ENCODE measurements at regions not wholly inside any gene's neighbourhood (a gene's known extent, or its start where the extent isn't known, plus 50 kb on each side); places are given as distances from the start of the nearest gene placed in this dataset.

GRCh38 chr7:14055813-14056212 is 66.3 kb upstream of the ETV1 start:
- CTCF ChIA-PET: no interaction called here
- in situ Hi-C loops (cut with HindIII; ENCODE audit: low pct_unique_long_range_greater_than_20kb, low sequenced_read_pairs) (no loop called here), intact Hi-C loops (cut with micrococcal nuclease; ENCODE audit: unreplicated experiment) (no loop called here)
- DNase-seq (ENCODE audit: low read depth, low spot score): no peak
- Histone ChIP-seq H3K9me3 (ENCODE audit: control insufficient read depth, insufficient read depth, low read depth, low read length) (no peaks in the 10 kb centered on the region), H3K36me3 (ENCODE audit: control insufficient read depth, insufficient read depth, low read length) (no peaks in the 10 kb centered on the region), H3K4me3 (ENCODE audit: low read depth in 2 of 2, low read length in 2 of 2) (no peak overlapping the region), H3K27ac (ENCODE audit: low read length) (no peak overlapping the region), H3K27me3 (ENCODE audit: control insufficient read depth, insufficient read depth, low read length) (no peaks in the 10 kb centered on the region), H3K4me1 (ENCODE audit: control insufficient read depth, insufficient read depth, low read length) (no peaks in the 10 kb centered on the region)
- no peak for ATAC-seq
- POLR2A ChIA-PET: no interaction called here
- no TSS peak for BruUV-seq (replicated peaks)
- TF ChIP-seq CTCF (IDR thresholded peaks at IDR 0.05) (no peak), REST (IDR thresholded peaks at IDR 0.05; ENCODE audit: insufficient read depth in 1 of 2, low read depth in 2 of 2, low read length in 1 of 2) (no peak), POLR2AphosphoS5 (IDR thresholded peaks at IDR 0.05; ENCODE audit: low read depth, low read length) (no peak), TCF7L2 (IDR thresholded peaks at IDR 0.05; ENCODE audit: low read depth, low read length) (no peak), SIN3A (IDR thresholded peaks at IDR 0.05; ENCODE audit: borderline replicate concordance, insufficient read depth, low read depth, low read length) (no peak)

- CTCF ChIA-PET: no interaction called here
- in situ Hi-C loops (cut with HindIII; ENCODE audit: low pct_unique_long_range_greater_than_20kb, low sequenced_read_pairs): no loop called here
- DNase-seq (ENCODE audit: low read depth, low spot score): no peak
Observed at GRCh38 chr7:14054125-14054524, 64.7 kb upstream of the ETV1 start.

More at GRCh38 chr7:14054125-14054524, 64.7 kb upstream of the ETV1 start:
- no peaks in the 10 kb centered on the region for H3K9me3 ChIP-seq (ENCODE audit: control insufficient read depth, insufficient read depth, low read depth, low read length)
- H3K27me3 ChIP-seq (ENCODE audit: control insufficient read depth, insufficient read depth, low read length): no peaks in the 10 kb centered on the region
- TF ChIP-seq REST (IDR thresholded peaks at IDR 0.05; ENCODE audit: insufficient read depth in 1 of 2, low read depth in 2 of 2, low read length in 1 of 2): no peak
- TF ChIP-seq TCF7L2 (IDR thresholded peaks at IDR 0.05; ENCODE audit: low read depth, low read length): no peak
- TF ChIP-seq POLR2AphosphoS5 (IDR thresholded peaks at IDR 0.05; ENCODE audit: low read depth, low read length): no peak
- TF ChIP-seq CTCF (IDR thresholded peaks at IDR 0.05): no peak
- TF ChIP-seq SIN3A (IDR thresholded peaks at IDR 0.05; ENCODE audit: borderline replicate concordance, insufficient read depth, low read depth, low read length): no peak
- POLR2A ChIA-PET: no interaction called here
- H3K27ac ChIP-seq (ENCODE audit: low read length): no peak overlapping the region
- no peaks in the 10 kb centered on the region for H3K36me3 ChIP-seq (ENCODE audit: control insufficient read depth, insufficient read depth, low read length)
- no peak overlapping the region for H3K4me3 ChIP-seq (ENCODE audit: low read depth in 2 of 2, low read length in 2 of 2)
- intact Hi-C loops (cut with micrococcal nuclease; ENCODE audit: unreplicated experiment): no loop called here
- no TSS peak for BruUV-seq (replicated peaks)
- ATAC-seq: no peak
- H3K4me1 ChIP-seq (ENCODE audit: control insufficient read depth, insufficient read depth, low read length): no peaks in the 10 kb centered on the region
